ENCODE measurements at regions not wholly inside any gene's neighbourhood (a gene's known extent, or its start where the extent isn't known, plus 50 kb on each side); places are given as distances from the start of the nearest gene placed in this dataset.

- DNase-seq (ENCODE audit: insufficient read length) (no peak), FAIRE-seq (no peak)
- TF ChIP-seq POLR2AphosphoS5 (IDR thresholded peaks at IDR 0.05; ENCODE audit: low read depth, low read length) (no peak), POLR2A (IDR thresholded peaks at IDR 0.05; ENCODE audit: low read depth, low read length) (no peak), TAF1 (IDR thresholded peaks at IDR 0.05; ENCODE audit: borderline replicate concordance, low read depth, low read length) (no peak)
Observed at GRCh38 chr13:44165889-44166496, 207.6 kb upstream of the SERP2 start.

GRCh38 chr13:44169018-44169911, 204.4 kb upstream of the SERP2 start:
- no peak for FAIRE-seq
- no peak for DNase-seq (ENCODE audit: insufficient read length)
- TF ChIP-seq TAF1 (IDR thresholded peaks at IDR 0.05; ENCODE audit: borderline replicate concordance, low read depth, low read length) (no peak), POLR2A (IDR thresholded peaks at IDR 0.05; ENCODE audit: low read depth, low read length) (no peak), POLR2AphosphoS5 (IDR thresholded peaks at IDR 0.05; ENCODE audit: low read depth, low read length) (no peak)

- DNase-seq (ENCODE audit: insufficient read length) (no peak), FAIRE-seq (no peak)
- no peak for TF ChIP-seq POLR2AphosphoS5 (IDR thresholded peaks at IDR 0.05; ENCODE audit: low read depth, low read length)
- no peak for TF ChIP-seq POLR2A (IDR thresholded peaks at IDR 0.05; ENCODE audit: low read depth, low read length)
- no peak for TF ChIP-seq TAF1 (IDR thresholded peaks at IDR 0.05; ENCODE audit: borderline replicate concordance, low read depth, low read length)
Observed at GRCh38 chr13:44170731-44171130, 202.9 kb upstream of the SERP2 start.

GRCh38 chr13:44171156-44171555, 202.5 kb upstream of the SERP2 start:
- no peak for DNase-seq (ENCODE audit: insufficient read length)
- no peak for FAIRE-seq
- TF ChIP-seq POLR2A (IDR thresholded peaks at IDR 0.05; ENCODE audit: low read depth, low read length) = no peak
- no peak for TF ChIP-seq TAF1 (IDR thresholded peaks at IDR 0.05; ENCODE audit: borderline replicate concordance, low read depth, low read length)
- no peak for TF ChIP-seq POLR2AphosphoS5 (IDR thresholded peaks at IDR 0.05; ENCODE audit: low read depth, low read length)

GRCh38 chr13:44171861-44172260, 201.8 kb upstream of the SERP2 start:
- TF ChIP-seq TAF1 (IDR thresholded peaks at IDR 0.05; ENCODE audit: borderline replicate concordance, low read depth, low read length) (no peak), POLR2A (IDR thresholded peaks at IDR 0.05; ENCODE audit: low read depth, low read length) (no peak), POLR2AphosphoS5 (IDR thresholded peaks at IDR 0.05; ENCODE audit: low read depth, low read length) (no peak)
- FAIRE-seq (no peak), DNase-seq (ENCODE audit: insufficient read length) (no peak)

- DNase-seq (ENCODE audit: insufficient read length) = no peak
- no peak for FAIRE-seq
Observed at GRCh38 chr13:44172281-44172810, 201.3 kb upstream of the SERP2 start.

GRCh38 chr13:44174769-44175425, 198.7 kb upstream of the SERP2 start:
- no peak for TF ChIP-seq POLR2A (IDR thresholded peaks at IDR 0.05; ENCODE audit: low read depth, low read length)
- TF ChIP-seq TAF1 (IDR thresholded peaks at IDR 0.05; ENCODE audit: borderline replicate concordance, low read depth, low read length) = no peak
- no peak for TF ChIP-seq POLR2AphosphoS5 (IDR thresholded peaks at IDR 0.05; ENCODE audit: low read depth, low read length)
- no peak for DNase-seq (ENCODE audit: insufficient read length)
- no peak for FAIRE-seq

More at GRCh38 chr13:44172281-44172810, 201.3 kb upstream of the SERP2 start:
- TF ChIP-seq TAF1 (IDR thresholded peaks at IDR 0.05; ENCODE audit: borderline replicate concordance, low read depth, low read length) (no peak), POLR2AphosphoS5 (IDR thresholded peaks at IDR 0.05; ENCODE audit: low read depth, low read length) (no peak), POLR2A (IDR thresholded peaks at IDR 0.05; ENCODE audit: low read depth, low read length) (no peak)

- TF ChIP-seq TAF1 (IDR thresholded peaks at IDR 0.05; ENCODE audit: borderline replicate concordance, low read depth, low read length) (no peak), POLR2AphosphoS5 (IDR thresholded peaks at IDR 0.05; ENCODE audit: low read depth, low read length) (no peak), POLR2A (IDR thresholded peaks at IDR 0.05; ENCODE audit: low read depth, low read length) (no peak)
- no peak for FAIRE-seq
- no peak for DNase-seq (ENCODE audit: insufficient read length)
Observed at GRCh38 chr13:44176173-44176572, 197.5 kb upstream of the SERP2 start.

GRCh38 chr13:44180876-44181536, 192.6 kb upstream of the SERP2 start:
- TF ChIP-seq TAF1 (IDR thresholded peaks at IDR 0.05; ENCODE audit: borderline replicate concordance, low read depth, low read length) (no peak), POLR2AphosphoS5 (IDR thresholded peaks at IDR 0.05; ENCODE audit: low read depth, low read length) (no peak), POLR2A (IDR thresholded peaks at IDR 0.05; ENCODE audit: low read depth, low read length) (no peak)
- no peak for FAIRE-seq

GRCh38 chr13:44181931-44182330, 191.7 kb upstream of the SERP2 start:
- DNase-seq (ENCODE audit: insufficient read length) = no peak
- TF ChIP-seq POLR2AphosphoS5 (IDR thresholded peaks at IDR 0.05; ENCODE audit: low read depth, low read length) (no peak), TAF1 (IDR thresholded peaks at IDR 0.05; ENCODE audit: borderline replicate concordance, low read depth, low read length) (no peak)
- no peak for FAIRE-seq

More at GRCh38 chr13:44180876-44181536, 192.6 kb upstream of the SERP2 start:
- no peak for DNase-seq (ENCODE audit: insufficient read length)

- TF ChIP-seq TAF1 (IDR thresholded peaks at IDR 0.05; ENCODE audit: borderline replicate concordance, low read depth, low read length) = no peak
- TF ChIP-seq POLR2AphosphoS5 (IDR thresholded peaks at IDR 0.05; ENCODE audit: low read depth, low read length) = no peak
- no peak for TF ChIP-seq POLR2A (IDR thresholded peaks at IDR 0.05; ENCODE audit: low read depth, low read length)
- no peak for DNase-seq (ENCODE audit: insufficient read length)
- FAIRE-seq = no peak
Observed at GRCh38 chr13:44184740-44185139, 188.9 kb upstream of the SERP2 start.

All from GM12892 (cell line).